ENCODE measurements at regions not wholly inside any gene's neighbourhood (a gene's known extent, or its start where the extent isn't known, plus 50 kb on each side); places are given as distances from the start of the nearest gene placed in this dataset.
A peak's percentile ranks its signal among the peaks of the same experiment; 100 is the strongest.
"Not testable (repeated sequence)": the region's sequence is repeated elsewhere in the genome, so short reads cannot be mapped to it uniquely, and the experiment has no call there.

DNA sequence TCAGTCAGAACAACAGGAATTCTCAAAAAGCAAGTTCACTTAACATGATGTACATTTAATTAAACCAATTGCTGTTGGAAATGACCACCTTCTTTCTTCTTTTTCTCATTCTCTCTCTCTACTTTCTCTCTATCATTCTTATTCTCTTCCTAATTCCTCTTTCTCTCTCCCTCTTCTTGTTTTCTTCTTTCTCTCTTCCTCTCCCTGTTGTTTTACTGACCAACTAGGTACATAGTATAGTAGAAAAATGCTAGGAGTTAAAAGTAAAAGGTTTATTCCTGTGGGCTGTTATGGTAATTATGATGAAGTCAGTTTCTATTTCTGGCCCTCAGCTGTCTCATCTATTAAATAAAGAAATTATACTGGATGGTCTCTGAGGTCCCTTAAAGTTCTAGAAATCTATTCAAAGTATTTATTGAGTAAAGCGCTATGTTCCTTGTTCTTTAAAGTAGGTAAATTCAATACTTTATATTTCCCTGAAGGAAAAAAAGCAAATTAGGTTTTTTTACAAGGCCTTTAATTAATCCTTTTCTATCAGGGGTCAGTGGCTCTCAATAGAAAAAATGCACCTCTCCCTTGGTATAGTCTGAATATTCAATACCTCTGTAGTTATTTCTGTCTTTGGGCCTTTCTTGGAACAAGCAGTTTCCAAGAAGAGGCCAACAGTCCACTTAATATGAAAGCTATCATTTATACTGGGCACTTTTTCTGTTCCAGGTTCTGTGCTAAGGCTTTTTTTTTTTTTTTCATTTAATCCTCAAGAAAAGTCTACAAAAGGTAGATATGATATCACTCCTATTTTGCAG is 102.3 kb upstream of the SLC30A5 start:
- no peak for DNase-seq (ENCODE audit: low read depth)

DNA sequence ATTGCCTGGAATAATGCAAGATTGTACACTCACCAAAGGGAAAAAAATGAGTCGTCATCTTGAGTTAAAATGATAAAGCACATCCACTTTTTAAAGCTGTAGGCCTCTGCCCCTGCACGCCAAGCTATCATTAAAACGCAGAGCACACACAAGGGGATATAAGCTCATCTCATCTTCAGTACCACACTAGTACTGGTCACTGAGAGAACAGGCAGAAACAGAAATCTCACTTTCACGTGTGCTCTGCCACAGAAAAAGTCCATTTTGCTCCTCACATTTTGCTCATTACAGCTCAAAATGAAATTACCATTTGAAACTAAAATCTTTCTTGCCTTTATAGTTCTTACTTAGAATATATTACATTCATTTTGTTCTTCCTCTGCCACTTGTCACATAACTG is 99.2 kb upstream of the SLC30A5 start:
- DNase-seq (ENCODE audit: low read depth) = no peak

DNA sequence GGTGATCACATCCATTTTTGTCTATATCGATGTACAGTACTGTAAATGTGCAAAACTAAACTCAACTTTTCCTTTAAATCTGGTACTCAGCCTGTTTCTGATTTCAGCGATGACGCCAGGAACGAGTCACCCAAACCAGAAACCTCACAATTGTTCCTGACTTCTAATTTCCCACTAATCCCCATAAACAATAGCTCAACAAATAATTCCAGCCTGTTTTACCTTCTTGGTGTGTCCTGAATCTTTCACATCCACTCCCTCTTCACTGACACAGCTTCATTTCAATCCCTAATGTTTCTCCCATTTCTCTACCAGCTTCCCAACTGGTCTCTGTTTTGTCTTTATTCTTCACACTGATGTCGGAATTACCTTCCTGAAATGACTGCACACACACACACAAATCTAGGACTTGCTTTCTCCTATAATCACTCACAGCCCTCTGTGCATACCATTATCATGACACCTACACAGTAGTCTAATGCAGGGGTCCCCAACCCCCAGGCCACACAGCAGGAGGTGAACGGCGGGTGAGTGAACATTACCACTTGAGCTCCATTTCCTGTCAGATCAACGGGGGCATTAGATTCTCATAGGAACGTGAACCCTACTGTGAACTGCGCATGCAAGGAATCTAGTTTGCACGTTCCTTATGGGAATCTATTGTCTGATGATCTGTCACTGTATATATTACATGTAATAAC is 97.8 kb upstream of the SLC30A5 start:
- no peak for DNase-seq (ENCODE audit: low read depth)

DNA sequence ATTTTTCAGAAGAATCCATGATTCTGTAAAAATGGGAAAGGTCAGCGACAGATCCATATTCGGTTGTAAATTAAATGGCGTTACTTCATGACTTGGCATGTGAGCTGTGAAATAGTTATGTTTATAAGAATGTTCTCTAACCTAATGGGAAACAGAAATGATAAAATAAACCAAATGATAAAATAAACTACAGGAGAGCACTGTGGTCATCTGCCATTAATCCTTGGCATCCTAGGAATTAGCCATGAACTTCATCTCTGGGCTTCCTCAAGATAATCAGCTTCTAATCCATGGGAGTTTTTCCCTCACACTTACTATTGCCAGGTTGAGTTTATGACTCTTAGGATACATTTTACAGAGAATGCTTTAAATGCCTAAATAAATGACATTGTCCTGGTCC is 94.6 kb upstream of the SLC30A5 start:
- DNase-seq (ENCODE audit: low read depth) = no peak

- DNase-seq (ENCODE audit: low read depth) = no peak
Measured at GRCh38 chr5:69000216-69000919, 93.4 kb upstream of the SLC30A5 start.

DNA sequence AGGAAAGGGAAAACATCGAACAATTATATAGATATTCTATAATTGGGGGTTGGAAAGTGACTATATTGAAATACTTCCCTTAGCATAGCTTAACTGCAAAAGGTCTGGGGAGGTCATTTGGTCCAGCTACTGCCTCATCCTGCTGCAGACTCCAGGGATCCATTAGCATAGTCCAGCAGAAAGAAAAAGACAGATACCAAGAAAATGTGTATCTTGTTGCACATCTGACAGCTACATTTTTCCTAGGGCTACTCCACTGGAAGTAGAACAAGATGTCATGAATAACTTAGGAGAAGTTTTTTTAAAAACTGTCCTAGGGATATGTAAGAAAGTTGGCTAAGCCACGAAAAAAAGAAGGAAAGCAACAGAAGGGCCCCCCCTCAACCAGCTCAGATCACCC is 92.9 kb upstream of the SLC30A5 start:
- no peak for DNase-seq (ENCODE audit: low read depth)

GRCh38 chr5:69001627-69002026 is 92.2 kb upstream of the SLC30A5 start:
- DNase-seq (ENCODE audit: low read depth) = no peak

- DNase-seq (ENCODE audit: low read depth) = no peak
Measured at GRCh38 chr5:69004127-69004526, 89.7 kb upstream of the SLC30A5 start.

DNA sequence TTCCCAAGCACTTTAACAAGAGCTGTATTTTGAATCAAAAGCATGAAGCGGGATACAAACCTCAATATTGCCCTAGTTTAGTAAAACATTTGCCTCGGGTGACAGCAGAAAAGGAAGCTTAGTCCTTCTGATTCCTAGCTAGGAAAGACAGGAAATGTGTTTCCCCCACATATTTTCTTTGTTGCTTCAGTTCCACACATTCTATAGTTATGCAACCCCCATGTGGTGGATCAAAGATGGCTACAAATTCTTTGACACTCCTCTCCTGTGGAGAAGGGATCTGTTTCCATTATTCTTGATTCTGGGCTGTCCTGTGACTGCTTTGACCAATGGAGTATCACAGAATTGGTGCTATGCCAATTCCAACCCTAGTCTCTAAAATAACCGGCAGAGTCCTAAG is 89.1 kb upstream of the SLC30A5 start:
- no peak for DNase-seq (ENCODE audit: low read depth)

GRCh38 chr5:69006030-69006429 is 87.8 kb upstream of the SLC30A5 start:
- DNase-seq (ENCODE audit: low read depth) = no peak

DNA sequence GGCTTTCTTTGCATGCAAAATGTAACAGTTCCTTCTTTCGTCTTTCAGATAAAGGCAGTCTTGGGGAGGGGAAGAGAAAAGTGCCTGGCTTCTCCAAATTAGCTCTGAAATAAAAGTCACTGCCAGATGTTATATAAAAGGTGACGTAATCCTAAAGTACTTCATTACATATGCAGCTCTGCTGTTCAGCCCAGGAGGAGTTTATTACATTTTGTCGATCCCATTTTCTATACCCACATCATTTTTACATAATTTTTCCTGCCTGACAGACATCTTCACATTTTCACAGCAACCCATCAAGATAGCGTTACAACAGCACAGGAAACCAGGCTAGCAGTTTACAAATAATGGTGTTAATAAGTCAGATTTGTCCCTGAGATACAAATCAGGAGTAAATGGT is 86.7 kb upstream of the SLC30A5 start:
- DNase-seq (ENCODE audit: low read depth) = no peak

- DNase-seq (ENCODE audit: low read depth) = peak; percentile 46
Measured at GRCh38 chr5:69007726-69008368, 86.0 kb upstream of the SLC30A5 start.

DNA sequence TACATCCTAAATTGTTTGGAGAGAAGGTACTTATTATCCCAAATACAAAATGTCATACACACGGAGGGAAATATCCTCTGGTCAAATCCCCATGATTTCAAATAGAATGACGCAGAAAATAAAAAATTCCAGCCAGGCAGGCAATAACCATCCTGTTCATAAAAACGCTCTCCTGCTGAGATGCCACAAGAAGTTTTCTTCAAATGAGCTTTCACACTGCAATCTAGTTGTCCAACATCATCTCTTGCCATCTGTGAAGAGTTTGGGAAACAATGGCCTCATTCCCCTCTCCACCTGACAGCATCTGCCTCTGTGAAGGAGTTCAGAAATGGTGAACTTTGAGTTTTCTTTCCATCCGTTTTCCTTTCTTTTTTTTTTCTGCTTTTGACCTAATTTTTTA is 83.3 kb upstream of the SLC30A5 start:
- no peak for DNase-seq (ENCODE audit: low read depth)

GRCh38 chr5:69011910-69012309 is 81.9 kb upstream of the SLC30A5 start:
- DNase-seq (ENCODE audit: low read depth) = no peak

GRCh38 chr5:69013481-69013880 is 80.3 kb upstream of the SLC30A5 start:
- DNase-seq (ENCODE audit: low read depth) = no peak

GRCh38 chr5:69014007-69014406 is 79.8 kb upstream of the SLC30A5 start:
- DNase-seq (ENCODE audit: low read depth) = not testable (repeated sequence)

DNA sequence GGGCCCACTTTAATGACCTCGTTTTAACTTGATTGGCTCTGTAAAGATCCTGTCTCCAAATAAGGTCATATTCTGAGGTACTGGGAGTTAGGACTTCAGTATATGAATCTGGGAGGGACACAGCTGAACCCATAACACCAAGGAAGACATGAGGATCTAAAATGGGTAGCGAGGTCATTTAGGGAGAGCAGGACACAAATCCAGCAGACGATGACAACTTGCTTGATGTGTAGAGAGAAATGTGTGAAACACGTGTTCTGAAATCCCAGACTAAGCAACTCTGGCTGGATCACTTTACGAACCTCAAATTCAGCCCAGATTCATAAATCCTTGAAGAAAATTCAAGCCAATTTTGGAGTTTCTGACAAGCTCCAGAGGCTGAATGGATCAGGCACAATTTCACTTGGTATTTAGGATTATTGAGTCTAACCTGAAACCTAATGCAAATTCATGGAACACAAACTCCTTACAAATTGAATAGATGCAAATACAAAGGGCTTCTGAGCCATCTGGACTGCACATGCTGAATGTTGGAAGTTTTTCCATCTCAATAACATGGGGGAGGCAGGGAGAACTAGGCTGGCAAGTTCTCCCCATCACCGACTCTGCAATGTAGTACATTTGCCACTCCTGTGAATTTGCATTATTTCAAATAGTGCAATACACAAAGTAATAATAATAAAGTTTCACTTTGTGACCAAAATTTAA is 74.0 kb upstream of the SLC30A5 start:
- no peak for DNase-seq (ENCODE audit: low read depth)

DNA sequence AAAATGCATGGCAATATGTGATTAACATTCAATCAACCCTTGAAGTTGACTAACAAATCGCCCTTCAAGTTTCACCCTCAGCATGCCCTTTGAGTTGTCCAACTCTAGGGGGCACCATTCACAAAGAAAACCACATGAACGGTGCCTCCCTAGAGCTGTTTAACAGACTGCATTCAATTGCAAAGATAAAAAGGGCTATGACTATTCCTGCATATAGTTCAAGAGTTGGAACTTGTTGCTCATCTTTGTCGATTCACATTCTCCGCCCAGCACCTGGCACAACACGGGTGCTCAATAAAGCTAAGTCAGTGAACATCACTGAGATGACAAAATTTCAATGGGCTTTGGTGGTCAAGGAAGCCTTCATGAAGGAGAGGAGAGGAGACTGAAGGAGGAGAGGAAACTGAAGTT is 69.6 kb upstream of the SLC30A5 start:
- no peak for DNase-seq (ENCODE audit: low read depth)

DNA sequence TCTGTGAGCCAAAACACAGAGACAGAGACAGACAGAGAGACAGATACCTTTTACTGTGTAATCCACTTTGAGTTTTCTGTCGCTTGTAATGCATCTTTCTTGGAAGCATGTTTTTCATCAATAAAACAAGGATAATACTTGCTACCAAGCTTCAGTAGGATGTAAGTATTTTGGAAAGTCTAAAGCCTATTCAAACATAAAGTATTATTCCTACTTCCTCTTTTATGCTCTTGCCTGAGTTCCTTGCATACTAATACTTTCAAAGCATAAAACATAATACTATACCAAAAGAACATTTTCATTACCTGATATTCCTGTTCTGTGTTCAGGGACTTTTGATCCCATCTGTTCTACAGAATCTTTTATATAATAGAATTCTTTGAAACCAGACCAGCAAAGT is 64.5 kb upstream of the SLC30A5 start:
- DNase-seq (ENCODE audit: low read depth) = no peak

GRCh38 chr5:69030358-69031062 is 63.3 kb upstream of the SLC30A5 start:
- no peak for DNase-seq (ENCODE audit: low read depth)

- no peak for DNase-seq (ENCODE audit: low read depth)
Measured at GRCh38 chr5:69032009-69032408, 61.8 kb upstream of the SLC30A5 start.
